GM18519 (cell line): ENCODE measurements at regions not wholly inside any gene's neighbourhood (a gene's known extent, or its start where the extent isn't known, plus 50 kb on each side); places are given as distances from the start of the nearest gene placed in this dataset.

Experiments used
- ATAC-seq: cut with Tn5 transposase; IDR thresholded peaks from one replicate; pipeline ENCODE4 v1.9.1; 2021; ENCODE audit warnings: mild to moderate bottlenecking, moderate library complexity; ENCODE audit not compliant: unreplicated experiment, low FRiP score

GRCh38 chr2:222071911-222072310 is 226.9 kb downstream of the PAX3 start:
- no peak for ATAC-seq

GRCh38 chr2:222064286-222064685 is 234.5 kb downstream of the PAX3 start:
- ATAC-seq: no peak

- ATAC-seq: no peak
Measured at GRCh38 chr2:222058819-222059445, 239.9 kb downstream of the PAX3 start.

GRCh38 chr2:222057347-222058073 is 241.3 kb downstream of the PAX3 start:
- no peak for ATAC-seq

GRCh38 chr2:222055328-222055727 is 243.5 kb downstream of the PAX3 start:
- no peak for ATAC-seq

GRCh38 chr2:222054813-222055212 is 244.0 kb downstream of the PAX3 start:
- ATAC-seq: no peak

GRCh38 chr2:222052934-222053367 is 245.8 kb downstream of the PAX3 start:
- ATAC-seq: peak; percentile 72

- no peak for ATAC-seq
Measured at GRCh38 chr2:222050981-222051380, 247.8 kb downstream of the PAX3 start.

- no peak for ATAC-seq
Measured at GRCh38 chr2:222049946-222050345, 248.9 kb downstream of the PAX3 start.

- no peak for ATAC-seq
Measured at GRCh38 chr2:222043897-222044296, 254.9 kb downstream of the PAX3 start.

GRCh38 chr2:222042666-222043065 is 256.1 kb downstream of the PAX3 start:
- ATAC-seq: no peak

- ATAC-seq: no peak
Measured at GRCh38 chr2:222040333-222040732, 258.5 kb downstream of the PAX3 start.

- no peak for ATAC-seq
Measured at GRCh38 chr2:222039821-222040220, 259.0 kb downstream of the PAX3 start.

GRCh38 chr2:222038067-222038802 is 260.6 kb downstream of the PAX3 start:
- no peak for ATAC-seq

- ATAC-seq: no peak
Measured at GRCh38 chr2:222037211-222037610, 261.6 kb downstream of the PAX3 start.

GRCh38 chr2:222034058-222034457 is 264.7 kb downstream of the PAX3 start:
- ATAC-seq: no peak

GRCh38 chr2:222033541-222033940 is 265.3 kb downstream of the PAX3 start:
- ATAC-seq: no peak

- ATAC-seq: no peak
Measured at GRCh38 chr2:222025881-222026271, 272.9 kb downstream of the PAX3 start.

GRCh38 chr2:222024932-222025880 is 273.6 kb downstream of the PAX3 start:
- ATAC-seq: no peak

GRCh38 chr2:222017252-222017850 is 281.4 kb downstream of the PAX3 start:
- ATAC-seq: no peak
